RWPE1 (cell line): ENCODE measurements at regions not wholly inside any gene's neighbourhood (a gene's known extent, or its start where the extent isn't known, plus 50 kb on each side); places are given as distances from the start of the nearest gene placed in this dataset.

Source experiments
- CTCF ChIA-PET: fragments of 350-600 bp; sonication (Branson Sonifier 250); formaldehyde crosslinking; extraction: SDS; loops from one replicate; lab custom pipeline; 2021; lab: Yijun Ruan, JAX
- POLR2A ChIA-PET: fragments of 400-600 bp; formaldehyde crosslinking; extraction: SDS; loops from one replicate; lab custom pipeline; 2020; ENCODE audit warnings: antibody characterized with exemption; ENCODE audit not compliant: low non-redundant PET; lab: Yijun Ruan, JAX
- DNase-seq: peaks from one replicate; pipeline ENCODE4 v3.0.0; 2012; ENCODE audit warnings: low spot score
- H3K27ac ChIP-seq: fragments of 450-650 bp; 2 replicates; pipeline ENCODE4 v1.5.1; 2017
- CTCF ChIP-seq: fragments of 450-650 bp; conservative IDR thresholded peaks from 2 replicates; pipeline ENCODE4 v1.5.1; 2017; ENCODE audit warnings: low read depth, mild to moderate bottlenecking

GRCh38 chr22:47540011-47540410 lies 777.6 kb downstream of the TBC1D22A start:
- DNase-seq = no peak
- H3K27ac ChIP-seq = no peak overlapping the region
- CTCF ChIA-PET = interaction anchor here (1.2 kb wide), 1 partner anchor 9 kb away, joined by 3 read pairs; no protein-coding TSS in a partner anchor
- POLR2A ChIA-PET = no interaction called here
- no peak for TF ChIP-seq CTCF

GRCh38 chr22:47539374-47539773 lies 776.9 kb downstream of the TBC1D22A start:
- no peak overlapping the region for H3K27ac ChIP-seq
- ChIA-PET POLR2A (no interaction called here), CTCF (no interaction called here)
- TF ChIP-seq CTCF = no peak
- DNase-seq = no peak

GRCh38 chr22:47535681-47536080 lies 773.2 kb downstream of the TBC1D22A start:
- TF ChIP-seq CTCF = no peak
- no peak for DNase-seq
- CTCF ChIA-PET = no interaction called here
- POLR2A ChIA-PET = no interaction called here
- no peak overlapping the region for H3K27ac ChIP-seq

GRCh38 chr22:47534804-47535410 lies 772.5 kb downstream of the TBC1D22A start:
- POLR2A ChIA-PET = no interaction called here
- no peak overlapping the region for H3K27ac ChIP-seq
- TF ChIP-seq CTCF = no peak
- CTCF ChIA-PET = no interaction called here
- DNase-seq = no peak

GRCh38 chr22:47533961-47534803 lies 771.7 kb downstream of the TBC1D22A start:
- CTCF ChIA-PET = no interaction called here
- TF ChIP-seq CTCF = no peak
- no peak for DNase-seq
- H3K27ac ChIP-seq = no peak overlapping the region
- POLR2A ChIA-PET = no interaction called here

GRCh38 chr22:47517062-47517461 lies 754.6 kb downstream of the TBC1D22A start:
- CTCF ChIA-PET = no interaction called here
- DNase-seq = no peak
- no peak for TF ChIP-seq CTCF
- no peak overlapping the region for H3K27ac ChIP-seq
- POLR2A ChIA-PET = no interaction called here
